ENCODE measurements at regions not wholly inside any gene's neighbourhood (a gene's known extent, or its start where the extent isn't known, plus 50 kb on each side); places are given as distances from the start of the nearest gene placed in this dataset.

DNA sequence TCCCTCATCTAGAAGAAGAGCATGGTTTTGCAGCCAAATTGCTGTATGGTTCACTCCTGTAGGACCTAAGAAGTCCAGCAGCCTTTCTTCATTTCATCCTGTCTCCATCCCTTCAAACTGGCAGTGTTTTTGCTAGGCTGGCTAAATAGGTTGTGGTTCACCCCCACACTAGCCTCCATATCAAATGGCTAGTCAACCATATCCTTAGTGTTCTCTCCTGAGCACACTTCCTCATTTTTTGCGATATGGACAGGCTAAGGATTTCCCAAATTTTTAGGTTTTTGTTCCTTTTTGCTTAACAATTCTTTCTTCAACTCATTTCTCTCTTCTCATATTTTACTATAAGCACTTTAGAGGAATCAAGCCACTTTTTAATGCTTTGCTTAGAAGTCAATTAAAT lies 98.8 kb upstream of the NOCT start:
- DNase-seq: no peak
- H3K27ac Mint-ChIP-seq: peak overlapping the region in 1 of 6 donors; percentile 61
- H3K27me3 Mint-ChIP-seq: peaks cover 5 to 17% (median 16%) of the 10 kb centered on the region in 3 donors
- peaks cover 0 to 4% of the 10 kb centered on the region in 2 donors for H3K36me3 Mint-ChIP-seq
- no peaks in the 10 kb centered on the region for H3K9me3 Mint-ChIP-seq
- H3K4me1 Mint-ChIP-seq: peaks cover 13 to 21% (median 18%) of the 10 kb centered on the region in 3 donors
- no peak overlapping the region for H3K4me3 Mint-ChIP-seq
- ATAC-seq (ENCODE audit: low read depth in 2 of 2): peak; percentile 32 to 54

DNA sequence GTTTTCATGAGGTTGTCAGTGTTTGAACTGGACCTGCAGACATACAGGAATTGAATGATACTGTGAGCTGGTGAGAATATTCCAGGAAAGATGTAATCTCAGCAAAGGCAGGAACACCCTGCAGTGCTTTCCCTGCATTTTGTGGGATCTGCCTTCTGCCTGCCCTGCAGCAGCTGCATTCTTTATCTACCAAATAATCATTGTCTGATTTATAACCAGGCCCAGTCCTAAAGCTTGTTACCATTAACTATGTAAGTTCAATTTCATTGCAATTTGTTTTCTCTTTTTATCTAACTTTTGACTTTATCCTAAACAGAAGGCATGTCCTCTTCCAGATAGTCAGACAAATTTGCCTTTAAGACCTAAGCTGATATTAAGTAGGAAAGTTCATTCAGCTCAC lies 99.8 kb upstream of the NOCT start:
- Mint-ChIP-seq H3K9me3 (no peaks in the 10 kb centered on the region), H3K4me1 (peaks cover 13 to 21% (median 18%) of the 10 kb centered on the region in 3 donors), H3K4me3 (no peak overlapping the region), H3K27ac (peak overlapping the region in 1 of 6 donors; percentile 23), H3K36me3 (peaks cover 0 to 4% of the 10 kb centered on the region in 2 donors), H3K27me3 (peaks cover 5 to 20% (median 18%) of the 10 kb centered on the region in 3 donors)
- DNase-seq (no peak), ATAC-seq (ENCODE audit: low read depth in 2 of 2) (no peak)

DNA sequence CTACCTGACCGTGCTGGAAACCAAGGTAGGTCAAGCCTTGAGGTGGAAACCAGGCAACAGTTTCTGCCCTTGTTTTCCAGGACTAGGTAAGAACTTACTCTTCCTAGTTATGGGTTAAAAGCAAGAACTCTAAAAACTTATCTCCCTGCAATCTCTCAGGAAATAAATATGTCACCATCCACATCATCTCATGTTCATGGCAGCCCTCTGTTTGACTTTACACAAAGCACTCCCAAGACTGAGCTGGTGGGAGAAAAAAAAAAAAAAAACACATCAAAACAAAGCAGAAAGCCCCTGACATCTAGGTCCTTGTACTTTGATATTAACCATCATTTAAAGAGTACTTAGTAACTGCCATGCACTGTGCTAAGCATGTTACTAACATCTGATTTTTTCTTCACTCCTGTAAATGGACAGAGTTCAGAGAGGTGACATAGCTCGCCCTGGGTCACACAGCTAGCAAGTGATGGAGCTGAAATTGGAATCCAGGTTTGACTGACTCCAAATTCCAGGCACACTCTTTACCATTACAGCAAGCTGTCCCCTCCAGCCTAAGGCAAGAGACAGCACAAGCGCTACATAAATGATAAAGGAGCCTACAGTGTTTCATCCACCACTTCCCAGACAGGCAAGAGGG lies 102.8 kb upstream of the NOCT start:
- no peaks in the 10 kb centered on the region for H3K36me3 Mint-ChIP-seq
- H3K4me3 Mint-ChIP-seq: no peak overlapping the region
- DNase-seq: no peak
- H3K4me1 Mint-ChIP-seq: peaks cover 7 to 14% (median 9%) of the 10 kb centered on the region in 3 donors
- no peaks in the 10 kb centered on the region for H3K9me3 Mint-ChIP-seq
- no peak for ATAC-seq (ENCODE audit: low read depth in 2 of 2)
- peak overlapping the region in 1 of 6 donors; percentile 3 for H3K27ac Mint-ChIP-seq
- peaks cover 9 to 24% (median 14%) of the 10 kb centered on the region in 3 donors for H3K27me3 Mint-ChIP-seq

DNA sequence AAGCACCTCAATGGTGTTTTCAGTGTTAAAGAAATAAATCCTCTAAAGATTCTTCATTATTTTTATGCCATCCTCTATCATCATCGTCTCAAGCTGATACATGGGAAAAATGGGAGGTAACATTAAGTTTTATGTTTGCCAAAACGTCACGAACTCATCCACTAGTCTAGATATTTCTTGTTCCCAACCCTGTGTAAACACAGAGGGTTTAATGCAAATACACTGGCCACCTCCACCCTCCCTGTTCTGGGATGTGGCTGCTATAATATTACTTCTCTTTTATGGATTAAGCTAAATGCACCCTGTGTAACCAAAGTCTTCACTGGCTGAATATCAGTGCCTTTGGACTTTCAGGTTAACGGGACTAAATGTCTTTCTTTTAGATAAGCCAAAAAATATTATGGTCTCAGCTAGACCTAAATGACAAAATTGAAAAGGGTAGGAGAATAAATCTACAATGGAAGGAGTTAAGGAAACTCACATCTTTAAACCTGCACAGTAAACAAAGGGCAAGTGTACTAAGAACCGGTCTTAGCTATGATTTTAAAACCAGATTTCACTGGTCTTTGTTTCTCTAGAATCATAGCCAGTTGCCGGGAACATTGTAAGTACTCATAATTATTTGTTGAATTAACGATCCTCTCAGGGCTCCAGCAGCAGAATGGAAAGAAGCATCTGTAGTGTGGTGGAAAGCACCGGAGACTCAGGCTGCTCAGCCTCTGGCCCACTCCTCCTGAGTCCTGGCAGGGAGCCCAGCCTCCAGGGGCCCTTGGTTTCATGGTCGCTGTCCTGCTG lies 103.5 kb upstream of the NOCT start:
- Mint-ChIP-seq H3K36me3 (no peaks in the 10 kb centered on the region), H3K4me3 (peak overlapping the region in 1 of 8 donors; percentile 56), H3K9me3 (no peaks in the 10 kb centered on the region), H3K27me3 (peaks cover 6 to 25% (median 14%) of the 10 kb centered on the region in 3 donors), H3K4me1 (peaks cover 7 to 13% (median 7%) of the 10 kb centered on the region in 3 donors), H3K27ac (no peak overlapping the region)
- DNase-seq (no peak), ATAC-seq (ENCODE audit: low read depth in 2 of 2) (no peak)

DNA sequence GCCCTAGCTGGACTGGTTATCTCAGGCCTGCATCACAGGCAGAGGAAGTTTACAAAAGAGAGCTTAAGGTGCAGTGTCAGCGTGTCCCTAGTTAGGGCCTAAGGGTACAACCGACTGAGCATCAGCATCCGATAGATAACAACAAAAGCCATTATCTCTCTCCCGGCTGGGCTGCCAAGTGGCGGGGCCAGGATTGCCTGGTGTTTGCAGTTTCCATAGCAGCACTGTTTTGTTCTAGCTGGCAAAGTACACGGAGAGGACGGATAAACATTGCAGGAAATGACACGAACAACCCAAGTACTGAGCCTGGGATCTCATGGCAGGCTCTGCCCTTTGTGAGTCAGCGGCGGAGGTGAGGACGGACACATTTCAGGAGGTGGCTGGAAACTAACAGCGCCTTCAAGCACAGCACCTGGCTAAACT lies 104.7 kb upstream of the NOCT start:
- Mint-ChIP-seq H3K27ac (no peak overlapping the region), H3K36me3 (no peaks in the 10 kb centered on the region), H3K27me3 (peaks cover 4 to 25% (median 14%) of the 10 kb centered on the region in 3 donors), H3K4me3 (no peak overlapping the region), H3K4me1 (peaks cover 0 to 3% (median 0%) of the 10 kb centered on the region in 3 donors), H3K9me3 (no peaks in the 10 kb centered on the region)
- DNase-seq (no peak), ATAC-seq (ENCODE audit: low read depth in 2 of 2) (no peak)

GRCh38 chr4:138910195-138910913 lies 105.2 kb upstream of the NOCT start:
- Mint-ChIP-seq H3K36me3 (no peaks in the 10 kb centered on the region), H3K4me3 (no peak overlapping the region), H3K4me1 (no peaks in the 10 kb centered on the region), H3K27ac (no peak overlapping the region), H3K27me3 (peaks cover 4 to 25% (median 14%) of the 10 kb centered on the region in 3 donors), H3K9me3 (no peaks in the 10 kb centered on the region)
- DNase-seq (no peak), ATAC-seq (ENCODE audit: low read depth in 2 of 2) (no peak)

DNA sequence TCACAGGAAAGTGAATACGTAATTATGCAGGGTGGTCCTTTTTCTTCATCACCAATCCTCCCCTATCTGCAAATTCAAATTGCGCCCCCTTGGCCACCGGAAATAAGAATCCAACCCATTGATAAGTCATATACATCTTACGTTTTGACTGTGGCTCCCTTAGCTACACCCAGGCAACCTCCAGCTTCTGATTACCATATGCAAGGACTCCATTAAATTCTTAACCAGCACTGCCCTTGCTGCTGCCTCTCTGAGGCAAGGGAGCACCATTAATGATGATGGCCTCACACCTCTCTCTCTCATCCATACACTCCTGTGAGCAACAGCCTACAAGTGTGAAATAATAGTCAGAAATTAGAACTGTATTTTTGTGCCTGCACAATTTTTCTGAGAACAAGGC lies 106.0 kb upstream of the NOCT start:
- no peak overlapping the region for H3K27ac Mint-ChIP-seq
- no peaks in the 10 kb centered on the region for H3K4me1 Mint-ChIP-seq
- DNase-seq (no peak), ATAC-seq (ENCODE audit: low read depth in 2 of 2) (no peak)
- no peak overlapping the region for H3K4me3 Mint-ChIP-seq
- H3K9me3 Mint-ChIP-seq: no peaks in the 10 kb centered on the region
- H3K36me3 Mint-ChIP-seq: no peaks in the 10 kb centered on the region
- peaks cover 4 to 25% (median 14%) of the 10 kb centered on the region in 3 donors for H3K27me3 Mint-ChIP-seq

GRCh38 chr4:138908134-138908533 lies 107.4 kb upstream of the NOCT start:
- no peak overlapping the region for H3K27ac Mint-ChIP-seq
- H3K4me3 Mint-ChIP-seq: no peak overlapping the region
- ATAC-seq (ENCODE audit: low read depth in 2 of 2): no peak
- peaks cover 4 to 25% (median 14%) of the 10 kb centered on the region in 3 donors for H3K27me3 Mint-ChIP-seq
- DNase-seq: no peak
- H3K4me1 Mint-ChIP-seq: no peaks in the 10 kb centered on the region
- H3K9me3 Mint-ChIP-seq: no peaks in the 10 kb centered on the region
- no peaks in the 10 kb centered on the region for H3K36me3 Mint-ChIP-seq

DNA sequence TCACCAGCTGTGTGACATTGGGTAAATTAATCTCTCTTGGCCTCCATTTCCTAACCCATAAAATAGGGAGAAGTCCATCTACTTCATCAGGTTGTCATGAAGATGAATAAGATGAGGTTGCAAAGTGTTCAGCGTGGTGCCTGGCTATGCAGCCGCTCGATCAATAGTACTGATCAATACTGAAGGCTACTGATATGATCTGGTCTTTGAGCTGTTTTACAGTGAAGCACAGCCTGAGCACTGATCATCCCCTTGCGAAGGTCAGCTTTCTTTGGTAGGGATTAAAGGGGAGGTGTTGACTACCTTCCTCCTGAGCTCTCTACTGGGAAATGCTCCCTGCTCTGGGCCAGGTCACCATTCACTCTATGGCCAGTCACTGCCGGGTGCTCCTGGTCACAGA lies 108.4 kb upstream of the NOCT start:
- Mint-ChIP-seq H3K4me1 (no peaks in the 10 kb centered on the region), H3K4me3 (no peak overlapping the region), H3K9me3 (no peaks in the 10 kb centered on the region), H3K36me3 (no peaks in the 10 kb centered on the region), H3K27ac (no peak overlapping the region), H3K27me3 (peaks cover 4 to 25% (median 14%) of the 10 kb centered on the region in 3 donors)
- ATAC-seq (ENCODE audit: low read depth in 2 of 2): no peak
- DNase-seq: no peak

DNA sequence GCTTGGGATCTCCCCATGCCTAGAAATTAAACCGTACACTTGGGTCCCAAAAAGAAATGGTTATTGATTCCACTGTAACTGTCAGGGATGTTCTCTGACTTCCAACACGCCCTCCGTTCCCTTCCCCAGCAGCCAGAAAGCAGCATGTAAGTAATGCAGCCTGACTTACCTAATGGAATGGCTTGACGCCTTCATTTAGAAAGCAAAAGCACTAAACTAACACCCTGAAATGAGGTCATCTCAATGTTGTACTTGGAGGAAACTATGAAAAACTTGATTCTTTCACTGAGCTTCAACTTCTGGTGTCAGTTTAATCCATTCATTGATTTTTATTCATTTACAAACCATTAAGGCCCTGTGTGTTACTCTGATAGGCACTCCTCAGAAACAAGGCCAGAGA lies 110.8 kb upstream of the NOCT start:
- Mint-ChIP-seq H3K9me3 (no peaks in the 10 kb centered on the region), H3K4me1 (no peaks in the 10 kb centered on the region), H3K4me3 (no peak overlapping the region), H3K27me3 (peaks cover 6 to 16% (median 8%) of the 10 kb centered on the region in 3 donors), H3K36me3 (no peaks in the 10 kb centered on the region), H3K27ac (no peak overlapping the region)
- ATAC-seq (ENCODE audit: low read depth in 2 of 2) (no peak), DNase-seq (no peak)

DNA sequence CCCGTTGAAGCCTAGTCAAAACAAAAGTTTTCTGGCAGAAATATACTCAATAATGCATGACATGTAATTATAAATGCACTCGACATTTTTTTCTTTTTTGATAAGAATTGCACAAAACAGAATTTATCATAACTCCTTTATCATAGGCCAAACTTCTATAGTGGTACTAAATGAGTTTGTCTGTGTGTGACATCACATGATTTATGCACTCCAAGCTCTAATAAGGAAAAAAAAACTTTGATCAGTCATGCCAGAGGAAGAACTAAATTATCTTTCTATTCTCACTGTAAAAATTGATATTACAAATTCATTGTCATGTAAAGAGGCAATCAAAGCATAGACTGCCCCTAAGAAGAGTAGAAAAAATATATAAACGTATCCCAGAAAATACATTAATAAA lies 112.4 kb upstream of the NOCT start:
- Mint-ChIP-seq H3K9me3 (no peaks in the 10 kb centered on the region), H3K4me1 (no peaks in the 10 kb centered on the region), H3K36me3 (no peaks in the 10 kb centered on the region), H3K27ac (no peak overlapping the region), H3K27me3 (peaks cover 5 to 10% (median 5%) of the 10 kb centered on the region in 3 donors), H3K4me3 (no peak overlapping the region)
- DNase-seq (no peak), ATAC-seq (ENCODE audit: low read depth in 2 of 2) (no peak)

DNA sequence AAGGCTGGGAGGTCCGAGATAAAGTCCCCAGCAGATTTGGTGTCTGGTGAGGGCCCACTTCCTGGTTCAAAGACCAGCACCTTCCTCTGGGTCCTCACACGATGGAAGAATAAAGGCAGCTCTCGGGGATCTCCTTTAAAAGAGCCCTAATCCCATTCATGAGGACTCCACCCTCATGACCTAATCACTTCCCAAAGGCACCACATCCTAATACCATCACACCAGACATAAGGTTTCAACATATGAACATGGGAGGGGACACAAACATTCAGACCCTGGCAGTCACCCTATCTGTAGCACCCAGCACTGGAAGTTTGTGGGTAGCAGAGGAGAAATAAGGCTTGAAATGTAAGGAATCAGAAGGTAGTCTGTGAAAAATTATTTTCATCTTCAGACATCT lies 112.9 kb upstream of the NOCT start:
- DNase-seq (no peak), ATAC-seq (ENCODE audit: low read depth in 2 of 2) (no peak)
- Mint-ChIP-seq H3K9me3 (no peaks in the 10 kb centered on the region), H3K4me1 (no peaks in the 10 kb centered on the region), H3K27ac (peak overlapping the region in 1 of 6 donors; percentile 54), H3K4me3 (no peak overlapping the region), H3K36me3 (no peaks in the 10 kb centered on the region), H3K27me3 (peaks cover 5 to 15% (median 5%) of the 10 kb centered on the region in 3 donors)

- H3K4me3 Mint-ChIP-seq: no peak overlapping the region
- no peaks in the 10 kb centered on the region for H3K4me1 Mint-ChIP-seq
- H3K36me3 Mint-ChIP-seq: peaks cover 0 to 7% of the 10 kb centered on the region in 2 donors
- DNase-seq (no peak), ATAC-seq (ENCODE audit: low read depth in 2 of 2) (no peak)
- H3K9me3 Mint-ChIP-seq: peaks cover 0 to 3% (median 0%) of the 10 kb centered on the region in 7 donors
- peaks cover 5 to 23% (median 18%) of the 10 kb centered on the region in 3 donors for H3K27me3 Mint-ChIP-seq
- H3K27ac Mint-ChIP-seq: no peak overlapping the region
These were observed 114.4 kb upstream of the NOCT start for GRCh38 chr4:138901177-138901576.
